ENCODE measurements at regions not wholly inside any gene's neighbourhood (a gene's known extent, or its start where the extent isn't known, plus 50 kb on each side); places are given as distances from the start of the nearest gene placed in this dataset.

DNA sequence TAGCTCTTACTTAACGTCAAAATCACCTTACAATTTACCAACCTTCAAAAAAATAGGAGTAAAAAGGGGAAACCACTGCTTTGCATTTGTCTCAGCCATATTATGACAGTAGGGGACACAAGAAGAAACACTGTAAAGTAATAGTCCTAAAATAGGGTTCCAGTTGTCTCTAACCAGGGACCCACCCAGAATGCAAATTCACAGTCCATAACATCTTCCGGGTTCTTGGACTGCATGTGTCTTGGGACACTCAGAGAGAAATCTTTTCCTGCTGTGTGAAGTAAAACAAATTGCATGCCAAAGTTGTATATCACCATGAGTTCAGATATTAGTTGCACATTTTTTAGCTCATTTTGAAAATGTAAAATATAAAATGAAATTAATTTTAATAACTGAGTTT is 69.8 kb upstream of the PGR start:
- Histone ChIP-seq H3K36me3 (replicated peaks in 1 of 2; ENCODE audit: control insufficient read depth in 1 of 2, insufficient read depth in 2 of 2, low read length in 2 of 2) (no peaks in the 10 kb centered on the region), H3K27ac (ENCODE audit: extremely low read length, insufficient read depth, low read length) (no peak overlapping the region), H3K9me3 (ENCODE audit: low read length) (peaks cover 22% of the 10 kb centered on the region), H3K27me3 (ENCODE audit: control insufficient read depth in 1 of 2, insufficient read depth in 2 of 2, low read length in 2 of 2) (no peaks in the 10 kb centered on the region), H3K4me1 (ENCODE audit: insufficient read depth, low read length) (no peaks in the 10 kb centered on the region), H3K9ac (ENCODE audit: insufficient read depth, low read depth, low read length) (no peak overlapping the region), H3K79me2 (ENCODE audit: insufficient read depth, low read length) (no peaks in the 10 kb centered on the region), H3K4me3 (replicated peaks in 1 of 3; ENCODE audit: insufficient read depth in 1 of 3, low read depth in 2 of 3, low read length in 3 of 3) (no peak overlapping the region), H3K4me2 (ENCODE audit: low read depth, low read length) (no peak overlapping the region), H4K20me1 (ENCODE audit: insufficient read depth, low read length) (no peaks in the 10 kb centered on the region), H2AFZ (ENCODE audit: low read length) (no peak overlapping the region)
- in situ Hi-C loops (cut with HindIII; ENCODE audit: extremely low pct_ligation_motif_present, low pct_unique_long_range_greater_than_20kb) (no loop called here), intact Hi-C loops (cut with micrococcal nuclease; ENCODE audit: unreplicated experiment) (no loop called here)
- no peak for TF ChIP-seq MTA1 (CRISPR knock-in tag; IDR thresholded peaks at IDR 0.05; ENCODE audit: borderline replicate concordance)
- TF ChIP-seq ZNF256 (CRISPR knock-in tag; conservative IDR thresholded peaks at IDR 0.05) = no peak
- no peak for TF ChIP-seq KDM5A (IDR thresholded peaks at IDR 0.05; ENCODE audit: borderline replicate concordance, low read length)
- TF ChIP-seq JUN (CRISPR knock-in tag; IDR thresholded peaks at IDR 0.05) = no peak
- TF ChIP-seq, protein P1, sequence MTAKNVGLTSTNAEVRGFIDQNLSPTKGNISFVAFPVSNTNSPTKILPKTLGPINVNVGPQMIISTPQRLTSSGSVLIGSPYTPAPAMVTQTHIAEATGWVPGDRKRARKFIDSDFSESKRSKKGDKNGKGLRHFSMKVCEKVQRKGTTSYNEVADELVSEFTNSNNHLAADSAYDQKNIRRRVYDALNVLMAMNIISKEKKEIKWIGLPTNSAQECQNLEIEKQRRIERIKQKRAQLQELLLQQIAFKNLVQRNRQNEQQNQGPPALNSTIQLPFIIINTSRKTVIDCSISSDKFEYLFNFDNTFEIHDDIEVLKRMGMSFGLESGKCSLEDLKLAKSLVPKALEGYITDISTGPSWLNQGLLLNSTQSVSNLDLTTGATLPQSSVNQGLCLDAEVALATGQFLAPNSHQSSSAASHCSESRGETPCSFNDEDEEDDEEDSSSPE (CRISPR knock-in tag; IDR thresholded peaks at IDR 0.05) = no peak
- no peak for TF ChIP-seq MED13 (CRISPR knock-in tag; IDR thresholded peaks at IDR 0.05)
- TF ChIP-seq, protein P2, sequence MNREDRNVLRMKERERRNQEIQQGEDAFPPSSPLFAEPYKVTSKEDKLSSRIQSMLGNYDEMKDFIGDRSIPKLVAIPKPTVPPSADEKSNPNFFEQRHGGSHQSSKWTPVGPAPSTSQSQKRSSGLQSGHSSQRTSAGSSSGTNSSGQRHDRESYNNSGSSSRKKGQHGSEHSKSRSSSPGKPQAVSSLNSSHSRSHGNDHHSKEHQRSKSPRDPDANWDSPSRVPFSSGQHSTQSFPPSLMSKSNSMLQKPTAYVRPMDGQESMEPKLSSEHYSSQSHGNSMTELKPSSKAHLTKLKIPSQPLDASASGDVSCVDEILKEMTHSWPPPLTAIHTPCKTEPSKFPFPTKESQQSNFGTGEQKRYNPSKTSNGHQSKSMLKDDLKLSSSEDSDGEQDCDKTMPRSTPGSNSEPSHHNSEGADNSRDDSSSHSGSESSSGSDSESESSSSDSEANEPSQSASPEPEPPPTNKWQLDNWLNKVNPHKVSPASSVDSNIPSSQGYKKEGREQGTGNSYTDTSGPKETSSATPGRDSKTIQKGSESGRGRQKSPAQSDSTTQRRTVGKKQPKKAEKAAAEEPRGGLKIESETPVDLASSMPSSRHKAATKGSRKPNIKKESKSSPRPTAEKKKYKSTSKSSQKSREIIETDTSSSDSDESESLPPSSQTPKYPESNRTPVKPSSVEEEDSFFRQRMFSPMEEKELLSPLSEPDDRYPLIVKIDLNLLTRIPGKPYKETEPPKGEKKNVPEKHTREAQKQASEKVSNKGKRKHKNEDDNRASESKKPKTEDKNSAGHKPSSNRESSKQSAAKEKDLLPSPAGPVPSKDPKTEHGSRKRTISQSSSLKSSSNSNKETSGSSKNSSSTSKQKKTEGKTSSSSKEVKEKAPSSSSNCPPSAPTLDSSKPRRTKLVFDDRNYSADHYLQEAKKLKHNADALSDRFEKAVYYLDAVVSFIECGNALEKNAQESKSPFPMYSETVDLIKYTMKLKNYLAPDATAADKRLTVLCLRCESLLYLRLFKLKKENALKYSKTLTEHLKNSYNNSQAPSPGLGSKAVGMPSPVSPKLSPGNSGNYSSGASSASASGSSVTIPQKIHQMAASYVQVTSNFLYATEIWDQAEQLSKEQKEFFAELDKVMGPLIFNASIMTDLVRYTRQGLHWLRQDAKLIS (CRISPR knock-in tag; IDR thresholded peaks at IDR 0.05) = no peak
- no peak for TF ChIP-seq RCOR2 (CRISPR knock-in tag; IDR thresholded peaks at IDR 0.05)
- no peak for TF ChIP-seq HDAC1 (CRISPR knock-in tag; IDR thresholded peaks at IDR 0.05)
- no peak for TF ChIP-seq HIVEP1 (CRISPR knock-in tag; IDR thresholded peaks at IDR 0.05)
- no peak for TF ChIP-seq IRX3 (CRISPR knock-in tag; IDR thresholded peaks at IDR 0.05; ENCODE audit: borderline replicate concordance, low read depth)
- ATAC-seq (no peak), FAIRE-seq (no peak), DNase-seq (ENCODE audit: low spot score) (no peak)
- CTCF ChIA-PET (ENCODE audit: low intra/inter-chr PET ratio, low total read pairs) = no interaction called here
- POLR2A ChIA-PET = no interaction called here
- 2% methylated on average over 2 of the region's 2 CpGs for WGBS (ENCODE audit: low lambda C conversion rate)
- no TSS peak for BruUV-seq (replicated peaks)

Data from HepG2 (cell line).